MM.1S (cell line): ENCODE measurements at regions not wholly inside any gene's neighbourhood (a gene's known extent, or its start where the extent isn't known, plus 50 kb on each side); places are given as distances from the start of the nearest gene placed in this dataset.

Experiments
- DNase-seq: peaks from one replicate; pipeline ENCODE4 v3.0.0-alpha.2; 2015
- H2AFZ ChIP-seq: fragments of 300-600 bp; sonication (generic); 2 replicates; pipeline ENCODE4 v1.6.0; 2016; ENCODE audit warnings: antibody characterized with exemption, low read length
- H3F3A ChIP-seq: fragments of 300-600 bp; sonication (generic); 2 replicates; pipeline ENCODE4 v1.6.1; 2016; ENCODE audit warnings: mild to moderate bottlenecking, antibody characterized with exemption, low read length, moderate library complexity, mixed read lengths; ENCODE audit not compliant: insufficient read depth
- H3K27ac ChIP-seq: fragments of 300-600 bp; sonication (generic); 2 replicates; pipeline ENCODE4 v1.5.1; 2016; ENCODE audit warnings: mild to moderate bottlenecking, low read length
- H3K27me3 ChIP-seq: fragments of 300-600 bp; sonication (generic); replicated peaks from 2 replicates; pipeline ENCODE4 v1.6.0; 2016; ENCODE audit warnings: low read length; ENCODE audit not compliant: insufficient read depth
- H3K36me3 ChIP-seq: fragments of 300-600 bp; sonication (generic); replicated peaks from 2 replicates; pipeline ENCODE4 v1.6.1; 2016; ENCODE audit warnings: mild to moderate bottlenecking, low read length, mixed read lengths; ENCODE audit not compliant: insufficient read depth
- H3K4me1 ChIP-seq: fragments of 300-600 bp; sonication (generic); 2 replicates; pipeline ENCODE4 v1.6.1; 2016; ENCODE audit warnings: low read length, mixed read lengths
- H3K4me2 ChIP-seq: fragments of 300-600 bp; sonication (generic); 2 replicates; pipeline ENCODE4 v1.6.0; 2016; ENCODE audit warnings: low read depth, low read length
- H3K4me3 ChIP-seq: fragments of 300-600 bp; sonication (generic); 2 replicates; pipeline ENCODE4 v1.5.1; 2016; ENCODE audit warnings: low read length, mixed read lengths
- H3K79me2 ChIP-seq: fragments of 300-600 bp; sonication (generic); 2 replicates; pipeline ENCODE4 v1.6.1; 2016; ENCODE audit warnings: mixed run types, low read length, mixed read lengths
- H3K9ac ChIP-seq: fragments of 300-600 bp; sonication (generic); 2 replicates; pipeline ENCODE4 v1.6.1; 2016; ENCODE audit warnings: low read length, mixed read lengths
- H3K9me2 ChIP-seq: fragments of 300-600 bp; sonication (generic); replicated peaks from 2 replicates; pipeline ENCODE4 v1.6.1; 2016; ENCODE audit warnings: mild to moderate bottlenecking, low read length, mixed read lengths; ENCODE audit not compliant: insufficient read depth
- H3K9me3 ChIP-seq: fragments of 300-600 bp; sonication (generic); replicated peaks from 2 replicates; pipeline ENCODE4 v1.6.1; 2016; ENCODE audit warnings: mild to moderate bottlenecking, low read length, mixed read lengths; ENCODE audit not compliant: insufficient read depth
- H4K20me1 ChIP-seq: fragments of 300-600 bp; sonication (generic); 2 replicates; pipeline ENCODE4 v1.6.1; 2016; ENCODE audit warnings: mild to moderate bottlenecking, low read length, moderate library complexity, mixed read lengths; ENCODE audit not compliant: insufficient read depth
- CTCF ChIP-seq: fragments of 300-600 bp; sonication (generic); IDR thresholded peaks from 2 replicates; pipeline ENCODE4 v1.5.1; 2016; ENCODE audit warnings: antibody characterized with exemption, low read length, mixed read lengths
- EZH2 ChIP-seq: fragments of 300-600 bp; sonication (generic); optimal IDR thresholded peaks from 2 replicates; pipeline ENCODE3; 2017; ENCODE audit warnings: low read depth, mild to moderate bottlenecking, antibody characterized with exemption, low read length, mixed read lengths
- EZH2phosphoT487 ChIP-seq: fragments of 300-600 bp; sonication (generic); IDR thresholded peaks from 2 replicates; pipeline ENCODE4 v1.6.1; 2018; ENCODE audit warnings: antibody characterized with exemption, low read length

- peak; percentile 27 for DNase-seq
- Histone ChIP-seq H3K9ac (no peak overlapping the region), H2AFZ (no peak overlapping the region), H3K4me2 (no peak overlapping the region), H3F3A (no peaks in the 10 kb centered on the region), H3K27ac (no peak overlapping the region), H3K79me2 (no peaks in the 10 kb centered on the region), H3K4me3 (no peak overlapping the region), H3K9me3 (no peaks in the 10 kb centered on the region), H3K9me2 (no peaks in the 10 kb centered on the region), H4K20me1 (no peaks in the 10 kb centered on the region), H3K36me3 (no peaks in the 10 kb centered on the region), H3K27me3 (no peaks in the 10 kb centered on the region), H3K4me1 (peaks cover 6% of the 10 kb centered on the region; the same call in 1 of the 2 replicates)
- TF ChIP-seq CTCF = no peak
- TF ChIP-seq EZH2phosphoT487 = no peak
- no peak for TF ChIP-seq EZH2
Observed at GRCh38 chr11:112644410-112645131, 316.6 kb upstream of the NCAM1 start.

- peaks cover 10% of the 10 kb centered on the region for H3K4me1 ChIP-seq
- TF ChIP-seq CTCF (no peak), EZH2 (no peak), EZH2phosphoT487 (no peak)
Observed at GRCh38 chr11:112649856-112650255, 311.4 kb upstream of the NCAM1 start.

GRCh38 chr11:112650527-112650926 lies 310.7 kb upstream of the NCAM1 start:
- no peak overlapping the region for H3K4me2 ChIP-seq
- TF ChIP-seq CTCF (no peak), EZH2 (no peak), EZH2phosphoT487 (no peak)
- DNase-seq = no peak
- no peak overlapping the region for H3K9ac ChIP-seq
- H3K27ac ChIP-seq = no peak overlapping the region
- H3K4me3 ChIP-seq = no peak overlapping the region
- H3K4me1 ChIP-seq = peaks cover 9% of the 10 kb centered on the region; the same call in 1 of the 2 replicates
- no peak overlapping the region for H2AFZ ChIP-seq
- H3K36me3 ChIP-seq = no peaks in the 10 kb centered on the region
- no peaks in the 10 kb centered on the region for H3K9me3 ChIP-seq
- no peaks in the 10 kb centered on the region for H3K79me2 ChIP-seq
- no peaks in the 10 kb centered on the region for H4K20me1 ChIP-seq
- H3K27me3 ChIP-seq = no peaks in the 10 kb centered on the region
- no peaks in the 10 kb centered on the region for H3K9me2 ChIP-seq
- H3F3A ChIP-seq = no peaks in the 10 kb centered on the region

More at GRCh38 chr11:112649856-112650255, 311.4 kb upstream of the NCAM1 start:
- H2AFZ ChIP-seq = no peak overlapping the region
- peak; percentile 44 for DNase-seq
- H4K20me1 ChIP-seq = no peaks in the 10 kb centered on the region
- no peak overlapping the region for H3K4me2 ChIP-seq
- no peaks in the 10 kb centered on the region for H3K9me3 ChIP-seq
- no peak overlapping the region for H3K9ac ChIP-seq
- no peaks in the 10 kb centered on the region for H3K36me3 ChIP-seq
- no peak overlapping the region for H3K27ac ChIP-seq
- no peak overlapping the region for H3K4me3 ChIP-seq
- H3K9me2 ChIP-seq = no peaks in the 10 kb centered on the region
- H3K79me2 ChIP-seq = no peaks in the 10 kb centered on the region
- no peaks in the 10 kb centered on the region for H3F3A ChIP-seq
- H3K27me3 ChIP-seq = no peaks in the 10 kb centered on the region
